K562 (cell line): ENCODE measurements at regions not wholly inside any gene's neighbourhood (a gene's known extent, or its start where the extent isn't known, plus 50 kb on each side); places are given as distances from the start of the nearest gene placed in this dataset.

ENCODE experiments used
- ELF2 ChIP-seq: fragments of 250-450 bp; sonication (Bioruptor Pico); IDR thresholded peaks from 2 replicates; pipeline ENCODE4 v1.5.0; 2021; ENCODE audit warnings: mild to moderate bottlenecking
- HOMEZ ChIP-seq: fragments of 250-450 bp; sonication (Bioruptor Pico); IDR thresholded peaks from 2 replicates; pipeline ENCODE4 v1.4.0; 2020; ENCODE audit warnings: mild to moderate bottlenecking, moderate library complexity
- IRF1 ChIP-seq: sonication (generic); formaldehyde crosslinking; IDR thresholded peaks from 2 replicates; pipeline ENCODE4 v1.8.0; 2022; ENCODE audit warnings: missing genetic modification reagents, mild to moderate bottlenecking, borderline replicate concordance
- SAFB ChIP-seq: fragments of 200-400 bp; formaldehyde crosslinking; IDR thresholded peaks from 2 replicates; pipeline ENCODE4 v1.6.1; 2017; ENCODE audit warnings: low read depth, low read length, borderline replicate concordance
- ZNF668 ChIP-seq: fragments of 250-450 bp; sonication (Bioruptor Pico); IDR thresholded peaks from 2 replicates; pipeline ENCODE4 v1.8.0; 2022; ENCODE audit warnings: mild to moderate bottlenecking, inconsistent platforms
- TF ChIP-seq, protein P1 (sequence below): fragments of 450-650 bp; IDR thresholded peaks from 2 replicates; pipeline ENCODE4 v1.6.1; 2016; ENCODE audit warnings: mild to moderate bottlenecking, moderate library complexity
- TF ChIP-seq, protein P2 (sequence below), 3 experiments: IDR thresholded peaks in 2 of 3; conservative IDR thresholded peaks in 1 of 3; 2 replicates each; pipeline ENCODE4 v1.5.1; 2011 to 2012; ENCODE audit warnings: low read length in 3 of 3, mild to moderate bottlenecking in 3 of 3, control low read depth in 2 of 3, improper control_type of control experiment in 1 of 3, inconsistent platforms in 1 of 3, low read depth in 1 of 3, mixed read lengths in 1 of 3, moderate library complexity in 1 of 3; ENCODE audit not compliant: insufficient read depth in 2 of 3

DNA sequence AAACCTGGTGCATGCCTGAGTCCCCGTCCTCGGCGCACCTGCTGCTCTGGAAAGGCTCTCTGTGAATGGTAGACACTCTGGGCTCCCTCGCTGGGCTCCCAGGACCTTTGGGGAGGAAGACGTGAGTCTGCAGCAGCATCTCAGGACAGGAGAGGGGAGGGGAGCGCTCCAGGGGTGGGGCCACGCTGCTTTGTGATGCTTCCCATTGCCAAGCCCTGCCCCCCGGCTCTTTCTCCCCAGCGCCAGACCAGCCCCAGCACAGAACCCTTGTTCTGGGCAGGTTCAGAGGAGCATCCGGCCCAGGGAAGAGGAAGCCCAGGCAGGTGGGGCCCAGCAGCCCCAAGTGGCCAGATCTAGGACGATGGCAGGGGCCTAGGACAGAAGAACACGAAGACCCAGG lies 111.2 kb downstream of the BRD1 start (continued):
- TF ChIP-seq, protein P1, sequence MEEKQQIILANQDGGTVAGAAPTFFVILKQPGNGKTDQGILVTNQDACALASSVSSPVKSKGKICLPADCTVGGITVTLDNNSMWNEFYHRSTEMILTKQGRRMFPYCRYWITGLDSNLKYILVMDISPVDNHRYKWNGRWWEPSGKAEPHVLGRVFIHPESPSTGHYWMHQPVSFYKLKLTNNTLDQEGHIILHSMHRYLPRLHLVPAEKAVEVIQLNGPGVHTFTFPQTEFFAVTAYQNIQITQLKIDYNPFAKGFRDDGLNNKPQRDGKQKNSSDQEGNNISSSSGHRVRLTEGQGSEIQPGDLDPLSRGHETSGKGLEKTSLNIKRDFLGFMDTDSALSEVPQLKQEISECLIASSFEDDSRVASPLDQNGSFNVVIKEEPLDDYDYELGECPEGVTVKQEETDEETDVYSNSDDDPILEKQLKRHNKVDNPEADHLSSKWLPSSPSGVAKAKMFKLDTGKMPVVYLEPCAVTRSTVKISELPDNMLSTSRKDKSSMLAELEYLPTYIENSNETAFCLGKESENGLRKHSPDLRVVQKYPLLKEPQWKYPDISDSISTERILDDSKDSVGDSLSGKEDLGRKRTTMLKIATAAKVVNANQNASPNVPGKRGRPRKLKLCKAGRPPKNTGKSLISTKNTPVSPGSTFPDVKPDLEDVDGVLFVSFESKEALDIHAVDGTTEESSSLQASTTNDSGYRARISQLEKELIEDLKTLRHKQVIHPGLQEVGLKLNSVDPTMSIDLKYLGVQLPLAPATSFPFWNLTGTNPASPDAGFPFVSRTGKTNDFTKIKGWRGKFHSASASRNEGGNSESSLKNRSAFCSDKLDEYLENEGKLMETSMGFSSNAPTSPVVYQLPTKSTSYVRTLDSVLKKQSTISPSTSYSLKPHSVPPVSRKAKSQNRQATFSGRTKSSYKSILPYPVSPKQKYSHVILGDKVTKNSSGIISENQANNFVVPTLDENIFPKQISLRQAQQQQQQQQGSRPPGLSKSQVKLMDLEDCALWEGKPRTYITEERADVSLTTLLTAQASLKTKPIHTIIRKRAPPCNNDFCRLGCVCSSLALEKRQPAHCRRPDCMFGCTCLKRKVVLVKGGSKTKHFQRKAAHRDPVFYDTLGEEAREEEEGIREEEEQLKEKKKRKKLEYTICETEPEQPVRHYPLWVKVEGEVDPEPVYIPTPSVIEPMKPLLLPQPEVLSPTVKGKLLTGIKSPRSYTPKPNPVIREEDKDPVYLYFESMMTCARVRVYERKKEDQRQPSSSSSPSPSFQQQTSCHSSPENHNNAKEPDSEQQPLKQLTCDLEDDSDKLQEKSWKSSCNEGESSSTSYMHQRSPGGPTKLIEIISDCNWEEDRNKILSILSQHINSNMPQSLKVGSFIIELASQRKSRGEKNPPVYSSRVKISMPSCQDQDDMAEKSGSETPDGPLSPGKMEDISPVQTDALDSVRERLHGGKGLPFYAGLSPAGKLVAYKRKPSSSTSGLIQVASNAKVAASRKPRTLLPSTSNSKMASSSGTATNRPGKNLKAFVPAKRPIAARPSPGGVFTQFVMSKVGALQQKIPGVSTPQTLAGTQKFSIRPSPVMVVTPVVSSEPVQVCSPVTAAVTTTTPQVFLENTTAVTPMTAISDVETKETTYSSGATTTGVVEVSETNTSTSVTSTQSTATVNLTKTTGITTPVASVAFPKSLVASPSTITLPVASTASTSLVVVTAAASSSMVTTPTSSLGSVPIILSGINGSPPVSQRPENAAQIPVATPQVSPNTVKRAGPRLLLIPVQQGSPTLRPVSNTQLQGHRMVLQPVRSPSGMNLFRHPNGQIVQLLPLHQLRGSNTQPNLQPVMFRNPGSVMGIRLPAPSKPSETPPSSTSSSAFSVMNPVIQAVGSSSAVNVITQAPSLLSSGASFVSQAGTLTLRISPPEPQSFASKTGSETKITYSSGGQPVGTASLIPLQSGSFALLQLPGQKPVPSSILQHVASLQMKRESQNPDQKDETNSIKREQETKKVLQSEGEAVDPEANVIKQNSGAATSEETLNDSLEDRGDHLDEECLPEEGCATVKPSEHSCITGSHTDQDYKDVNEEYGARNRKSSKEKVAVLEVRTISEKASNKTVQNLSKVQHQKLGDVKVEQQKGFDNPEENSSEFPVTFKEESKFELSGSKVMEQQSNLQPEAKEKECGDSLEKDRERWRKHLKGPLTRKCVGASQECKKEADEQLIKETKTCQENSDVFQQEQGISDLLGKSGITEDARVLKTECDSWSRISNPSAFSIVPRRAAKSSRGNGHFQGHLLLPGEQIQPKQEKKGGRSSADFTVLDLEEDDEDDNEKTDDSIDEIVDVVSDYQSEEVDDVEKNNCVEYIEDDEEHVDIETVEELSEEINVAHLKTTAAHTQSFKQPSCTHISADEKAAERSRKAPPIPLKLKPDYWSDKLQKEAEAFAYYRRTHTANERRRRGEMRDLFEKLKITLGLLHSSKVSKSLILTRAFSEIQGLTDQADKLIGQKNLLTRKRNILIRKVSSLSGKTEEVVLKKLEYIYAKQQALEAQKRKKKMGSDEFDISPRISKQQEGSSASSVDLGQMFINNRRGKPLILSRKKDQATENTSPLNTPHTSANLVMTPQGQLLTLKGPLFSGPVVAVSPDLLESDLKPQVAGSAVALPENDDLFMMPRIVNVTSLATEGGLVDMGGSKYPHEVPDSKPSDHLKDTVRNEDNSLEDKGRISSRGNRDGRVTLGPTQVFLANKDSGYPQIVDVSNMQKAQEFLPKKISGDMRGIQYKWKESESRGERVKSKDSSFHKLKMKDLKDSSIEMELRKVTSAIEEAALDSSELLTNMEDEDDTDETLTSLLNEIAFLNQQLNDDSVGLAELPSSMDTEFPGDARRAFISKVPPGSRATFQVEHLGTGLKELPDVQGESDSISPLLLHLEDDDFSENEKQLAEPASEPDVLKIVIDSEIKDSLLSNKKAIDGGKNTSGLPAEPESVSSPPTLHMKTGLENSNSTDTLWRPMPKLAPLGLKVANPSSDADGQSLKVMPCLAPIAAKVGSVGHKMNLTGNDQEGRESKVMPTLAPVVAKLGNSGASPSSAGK: no peak
- no peak for TF ChIP-seq SAFB
- TF ChIP-seq IRF1 (CRISPR knock-in tag): no peak
- TF ChIP-seq, protein P2, sequence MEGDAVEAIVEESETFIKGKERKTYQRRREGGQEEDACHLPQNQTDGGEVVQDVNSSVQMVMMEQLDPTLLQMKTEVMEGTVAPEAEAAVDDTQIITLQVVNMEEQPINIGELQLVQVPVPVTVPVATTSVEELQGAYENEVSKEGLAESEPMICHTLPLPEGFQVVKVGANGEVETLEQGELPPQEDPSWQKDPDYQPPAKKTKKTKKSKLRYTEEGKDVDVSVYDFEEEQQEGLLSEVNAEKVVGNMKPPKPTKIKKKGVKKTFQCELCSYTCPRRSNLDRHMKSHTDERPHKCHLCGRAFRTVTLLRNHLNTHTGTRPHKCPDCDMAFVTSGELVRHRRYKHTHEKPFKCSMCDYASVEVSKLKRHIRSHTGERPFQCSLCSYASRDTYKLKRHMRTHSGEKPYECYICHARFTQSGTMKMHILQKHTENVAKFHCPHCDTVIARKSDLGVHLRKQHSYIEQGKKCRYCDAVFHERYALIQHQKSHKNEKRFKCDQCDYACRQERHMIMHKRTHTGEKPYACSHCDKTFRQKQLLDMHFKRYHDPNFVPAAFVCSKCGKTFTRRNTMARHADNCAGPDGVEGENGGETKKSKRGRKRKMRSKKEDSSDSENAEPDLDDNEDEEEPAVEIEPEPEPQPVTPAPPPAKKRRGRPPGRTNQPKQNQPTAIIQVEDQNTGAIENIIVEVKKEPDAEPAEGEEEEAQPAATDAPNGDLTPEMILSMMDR (IDR thresholded peaks at IDR 0.05 in 2 of 3, conservative IDR thresholded peaks at IDR 0.05 in 1 of 3; ENCODE audit: insufficient read depth in 2 of 3, low read depth in 1 of 3, low read length in 3 of 3): no peak
- TF ChIP-seq ELF2: no peak
- no peak for TF ChIP-seq HOMEZ
- TF ChIP-seq ZNF668 (CRISPR knock-in tag): no peak
- TF ChIP-seq, all 486 proteins: peak for 0
